Neural progenitor cell (in vitro differentiated cells): ENCODE measurements at regions not wholly inside any gene's neighbourhood (a gene's known extent, or its start where the extent isn't known, plus 50 kb on each side); places are given as distances from the start of the nearest gene placed in this dataset.
"Not testable (repeated sequence)": the region's sequence is repeated elsewhere in the genome, so short reads cannot be mapped to it uniquely, and the experiment has no call there.

Source experiments
- DNase-seq: peaks from one replicate; pipeline ENCODE4 v3.0.0-alpha.2; 2016; ENCODE audit warnings: low spot score
- H2AFZ ChIP-seq: fragments of 200-600 bp; sonication (generic); replicated peaks from 2 replicates; pipeline ENCODE4 v1.6.1; 2016; ENCODE audit warnings: antibody characterized with exemption
- H3F3A ChIP-seq: fragments of 200-600 bp; sonication (generic); 2 replicates; pipeline ENCODE4 v1.6.1; 2016; ENCODE audit warnings: antibody characterized with exemption, low read depth
- H3K27ac ChIP-seq: fragments of 200-600 bp; sonication (generic); 2 replicates; pipeline ENCODE4 v1.5.1; 2016; ENCODE audit warnings: mild to moderate bottlenecking
- H3K27me3 ChIP-seq: fragments of 200-600 bp; sonication (generic); 2 replicates; pipeline ENCODE4 v1.6.1; 2016; ENCODE audit warnings: mild to moderate bottlenecking, moderate library complexity
- H3K36me3 ChIP-seq: fragments of 200-600 bp; sonication (generic); 2 replicates; pipeline ENCODE4 v1.5.1; 2016
- H3K4me1 ChIP-seq: fragments of 200-600 bp; sonication (generic); 2 replicates; pipeline ENCODE4 v1.6.1; 2016; ENCODE audit warnings: mixed run types
- H3K4me2 ChIP-seq: fragments of 200-600 bp; sonication (generic); 2 replicates; pipeline ENCODE4 v1.6.1; 2016
- H3K4me3 ChIP-seq: fragments of 200-600 bp; sonication (generic); 2 replicates; pipeline ENCODE4 v1.5.1; 2016
- H3K79me2 ChIP-seq: fragments of 200-600 bp; sonication (generic); 2 replicates; pipeline ENCODE4 v1.6.1; 2016; ENCODE audit warnings: low read depth
- H3K9ac ChIP-seq: fragments of 200-600 bp; sonication (generic); 2 replicates; pipeline ENCODE4 v1.6.1; 2016
- H3K9me3 ChIP-seq: fragments of 200-600 bp; sonication (generic); 2 replicates; pipeline ENCODE4 v1.5.1; 2016; ENCODE audit warnings: low read depth
- H4K20me1 ChIP-seq: fragments of 200-600 bp; sonication (generic); 2 replicates; pipeline ENCODE4 v1.6.1; 2016; ENCODE audit warnings: low read depth
- H3K27ac Mint-ChIP-seq: 3 replicates; pipeline ENCODE4 v1.8.0; 2021; ENCODE audit warnings: mixed read lengths
- H3K27me3 Mint-ChIP-seq: 2 replicates; pipeline ENCODE4 v1.8.0; 2022; ENCODE audit warnings: low read depth, mild to moderate bottlenecking, inconsistent platforms, moderate library complexity, mixed read lengths; ENCODE audit not compliant: insufficient read depth
- H3K36me3 Mint-ChIP-seq: 3 replicates; pipeline ENCODE4 v1.8.0; 2021; ENCODE audit warnings: mixed read lengths
- H3K4me1 Mint-ChIP-seq: 3 replicates; pipeline ENCODE4 v1.8.0; 2021; ENCODE audit warnings: mixed read lengths
- H3K4me3 Mint-ChIP-seq: 3 replicates; pipeline ENCODE4 v1.8.0; 2021; ENCODE audit warnings: mild to moderate bottlenecking, moderate library complexity, mixed read lengths
- H3K9me3 Mint-ChIP-seq: 3 replicates; pipeline ENCODE4 v1.8.0; 2020; ENCODE audit warnings: mixed read lengths
- EZH2 ChIP-seq: fragments of 200-600 bp; sonication (generic); IDR thresholded peaks from 2 replicates; pipeline ENCODE4 v1.6.1; 2017; ENCODE audit warnings: antibody characterized with exemption, mild to moderate bottlenecking, moderate library complexity
- EZH2phosphoT487 ChIP-seq: fragments of 200-600 bp; sonication (generic); IDR thresholded peaks from 2 replicates; pipeline ENCODE4 v1.6.1; 2017; ENCODE audit warnings: antibody characterized with exemption
- TF ChIP-seq, protein P1 (sequence below): fragments of 200-600 bp; sonication (generic); IDR thresholded peaks from 2 replicates; pipeline ENCODE4 v1.5.1; 2017; ENCODE audit warnings: antibody characterized with exemption, mild to moderate bottlenecking

- H3K27me3 ChIP-seq, result peaks cover 33% of the 10 kb centered on the region
- not testable (repeated sequence) for H3K9me3 ChIP-seq, H3F3A ChIP-seq, H4K20me1 ChIP-seq, H3K36me3 Mint-ChIP-seq, H3K36me3 ChIP-seq, H2AFZ ChIP-seq, H3K4me1 ChIP-seq, H3K79me2 ChIP-seq, H3K4me3 ChIP-seq, H3K27ac ChIP-seq, H3K27me3 Mint-ChIP-seq, H3K27ac Mint-ChIP-seq, H3K4me2 ChIP-seq, H3K9ac ChIP-seq, H3K9me3 Mint-ChIP-seq, H3K4me3 Mint-ChIP-seq
- DNase-seq, result peak; percentile 84
- TF ChIP-seq, protein P1, sequence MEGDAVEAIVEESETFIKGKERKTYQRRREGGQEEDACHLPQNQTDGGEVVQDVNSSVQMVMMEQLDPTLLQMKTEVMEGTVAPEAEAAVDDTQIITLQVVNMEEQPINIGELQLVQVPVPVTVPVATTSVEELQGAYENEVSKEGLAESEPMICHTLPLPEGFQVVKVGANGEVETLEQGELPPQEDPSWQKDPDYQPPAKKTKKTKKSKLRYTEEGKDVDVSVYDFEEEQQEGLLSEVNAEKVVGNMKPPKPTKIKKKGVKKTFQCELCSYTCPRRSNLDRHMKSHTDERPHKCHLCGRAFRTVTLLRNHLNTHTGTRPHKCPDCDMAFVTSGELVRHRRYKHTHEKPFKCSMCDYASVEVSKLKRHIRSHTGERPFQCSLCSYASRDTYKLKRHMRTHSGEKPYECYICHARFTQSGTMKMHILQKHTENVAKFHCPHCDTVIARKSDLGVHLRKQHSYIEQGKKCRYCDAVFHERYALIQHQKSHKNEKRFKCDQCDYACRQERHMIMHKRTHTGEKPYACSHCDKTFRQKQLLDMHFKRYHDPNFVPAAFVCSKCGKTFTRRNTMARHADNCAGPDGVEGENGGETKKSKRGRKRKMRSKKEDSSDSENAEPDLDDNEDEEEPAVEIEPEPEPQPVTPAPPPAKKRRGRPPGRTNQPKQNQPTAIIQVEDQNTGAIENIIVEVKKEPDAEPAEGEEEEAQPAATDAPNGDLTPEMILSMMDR, result peak; percentile 59
- peaks cover 12% of the 10 kb centered on the region for H3K4me1 Mint-ChIP-seq
Measured at GRCh38 chr15:98295101-98295759, 334.7 kb downstream of the ARRDC4 start.

GRCh38 chr15:98296653-98297052 lies 336.1 kb downstream of the ARRDC4 start:
- Histone ChIP-seq H3K4me3 (no peak overlapping the region), H3K36me3 (no peaks in the 10 kb centered on the region), H2AFZ (no peak overlapping the region), H3K9ac (no peak overlapping the region), H3K27me3 (peaks cover 33% of the 10 kb centered on the region), H3K79me2 (no peaks in the 10 kb centered on the region), H3K4me1 (no peaks in the 10 kb centered on the region), H3F3A (no peaks in the 10 kb centered on the region), H4K20me1 (no peaks in the 10 kb centered on the region), H3K9me3 (no peaks in the 10 kb centered on the region), H3K4me2 (no peak overlapping the region), H3K27ac (no peak overlapping the region)
- Mint-ChIP-seq H3K9me3 (no peaks in the 10 kb centered on the region), H3K4me3 (no peak overlapping the region), H3K27me3 (peaks cover 10% of the 10 kb centered on the region), H3K4me1 (peaks cover 12% of the 10 kb centered on the region), H3K27ac (no peak overlapping the region), H3K36me3 (no peaks in the 10 kb centered on the region)
- TF ChIP-seq EZH2phosphoT487, result no peak
- TF ChIP-seq, protein P1, result no peak
- no peak for DNase-seq

GRCh38 chr15:98304371-98304770 lies 343.9 kb downstream of the ARRDC4 start:
- Histone ChIP-seq H3K9me3 (no peaks in the 10 kb centered on the region), H4K20me1 (no peaks in the 10 kb centered on the region), H3K4me2 (no peak overlapping the region), H3K79me2 (no peaks in the 10 kb centered on the region), H3K36me3 (no peaks in the 10 kb centered on the region), H3F3A (no peaks in the 10 kb centered on the region), H3K27ac (no peak overlapping the region), H3K4me3 (no peak overlapping the region), H3K9ac (no peak overlapping the region), H3K27me3 (no peaks in the 10 kb centered on the region), H2AFZ (peak overlapping the region; percentile 10), H3K4me1 (no peaks in the 10 kb centered on the region)
- no peak overlapping the region for H3K27ac Mint-ChIP-seq
- H3K4me1 Mint-ChIP-seq, result no peaks in the 10 kb centered on the region
- no peak overlapping the region for H3K4me3 Mint-ChIP-seq
- H3K9me3 Mint-ChIP-seq, result peaks cover 6% of the 10 kb centered on the region
- H3K27me3 Mint-ChIP-seq, result peaks cover 4% of the 10 kb centered on the region
- H3K36me3 Mint-ChIP-seq, result no peaks in the 10 kb centered on the region
- no peak for DNase-seq
- TF ChIP-seq, protein P1, result no peak
- no peak for TF ChIP-seq EZH2phosphoT487
- no peak for TF ChIP-seq EZH2
